ENCODE measurements at regions not wholly inside any gene's neighbourhood (a gene's known extent, or its start where the extent isn't known, plus 50 kb on each side); places are given as distances from the start of the nearest gene placed in this dataset.

DNA sequence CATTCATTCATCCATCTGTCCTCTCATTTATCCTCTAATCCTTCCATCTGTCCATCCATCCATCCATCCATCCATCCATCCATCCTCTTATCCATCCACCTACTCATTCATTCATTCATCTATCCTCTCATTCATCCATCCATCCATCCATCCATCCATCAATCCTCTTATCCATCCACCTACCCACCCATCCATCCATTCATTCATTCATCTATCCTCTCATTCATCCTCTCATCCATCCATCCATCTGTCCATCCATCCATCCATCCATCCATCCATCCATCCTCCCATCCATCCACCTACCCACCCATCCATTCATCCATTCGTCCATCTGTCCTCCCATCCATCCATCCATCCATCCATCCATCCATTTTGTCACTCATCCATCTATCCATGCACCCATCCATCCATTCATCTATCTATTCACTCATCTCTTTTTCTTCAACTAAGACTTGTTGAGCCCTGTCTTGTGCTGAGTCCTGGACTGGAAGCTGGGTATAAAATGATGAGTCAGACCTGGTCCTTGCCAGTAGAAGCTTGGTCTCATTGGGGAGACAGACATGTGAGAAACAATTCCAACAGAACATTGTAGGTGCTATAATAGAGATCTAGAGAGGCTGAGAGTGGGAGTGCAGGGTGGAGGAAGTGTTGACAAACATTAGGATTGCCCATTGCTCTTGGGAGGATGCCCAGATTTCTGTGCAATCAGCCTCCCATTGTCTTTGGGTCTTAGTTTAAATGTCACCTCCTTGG is 55.0 kb upstream of the IER5L start:
- WGBS (ENCODE audit: insufficient coverage, low coverage, low lambda C conversion rate, missing lambda C conversion rate) = 15% methylated on average over 1 of the region's 1 CpG
- DNase-seq = no peak

DNA sequence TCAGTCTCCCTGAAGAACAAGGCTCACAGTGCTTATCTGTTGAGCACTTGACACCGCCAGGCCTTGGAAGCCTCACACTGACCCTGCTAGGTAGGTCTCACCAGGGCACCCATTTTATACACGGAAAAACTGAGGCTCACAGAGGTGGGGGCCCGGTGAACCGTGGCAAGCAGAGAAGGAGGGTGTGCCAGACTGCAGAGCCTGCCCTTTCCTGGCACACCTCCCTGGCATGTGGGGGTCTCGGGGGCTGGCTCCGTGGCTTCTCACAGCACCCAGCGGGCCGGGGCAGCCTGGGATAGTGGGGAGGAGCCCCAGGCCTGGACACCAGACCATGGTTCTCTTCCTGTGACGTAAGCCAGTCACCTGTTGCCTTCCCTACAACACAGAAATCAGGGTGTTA is 53.7 kb upstream of the IER5L start:
- ATAC-seq = no peak
- Histone ChIP-seq H3K9me3 (no peaks in the 10 kb centered on the region), H3K36me3 (no peaks in the 10 kb centered on the region), H3K27me3 (no peaks in the 10 kb centered on the region), H3K4me1 (no peaks in the 10 kb centered on the region), H3K4me3 (no peak overlapping the region), H3K27ac (no peak overlapping the region)
- no peak for TF ChIP-seq POLR2A (IDR thresholded peaks at IDR 0.05)
- TF ChIP-seq, protein P1, sequence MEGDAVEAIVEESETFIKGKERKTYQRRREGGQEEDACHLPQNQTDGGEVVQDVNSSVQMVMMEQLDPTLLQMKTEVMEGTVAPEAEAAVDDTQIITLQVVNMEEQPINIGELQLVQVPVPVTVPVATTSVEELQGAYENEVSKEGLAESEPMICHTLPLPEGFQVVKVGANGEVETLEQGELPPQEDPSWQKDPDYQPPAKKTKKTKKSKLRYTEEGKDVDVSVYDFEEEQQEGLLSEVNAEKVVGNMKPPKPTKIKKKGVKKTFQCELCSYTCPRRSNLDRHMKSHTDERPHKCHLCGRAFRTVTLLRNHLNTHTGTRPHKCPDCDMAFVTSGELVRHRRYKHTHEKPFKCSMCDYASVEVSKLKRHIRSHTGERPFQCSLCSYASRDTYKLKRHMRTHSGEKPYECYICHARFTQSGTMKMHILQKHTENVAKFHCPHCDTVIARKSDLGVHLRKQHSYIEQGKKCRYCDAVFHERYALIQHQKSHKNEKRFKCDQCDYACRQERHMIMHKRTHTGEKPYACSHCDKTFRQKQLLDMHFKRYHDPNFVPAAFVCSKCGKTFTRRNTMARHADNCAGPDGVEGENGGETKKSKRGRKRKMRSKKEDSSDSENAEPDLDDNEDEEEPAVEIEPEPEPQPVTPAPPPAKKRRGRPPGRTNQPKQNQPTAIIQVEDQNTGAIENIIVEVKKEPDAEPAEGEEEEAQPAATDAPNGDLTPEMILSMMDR (IDR thresholded peaks at IDR 0.05) = no peak
- WGBS (ENCODE audit: insufficient coverage, low coverage, low lambda C conversion rate, missing lambda C conversion rate) = no CpG with 5 or more reads among the region's 9 CpGs
- intact Hi-C loops (cut with DNase I) = no loop called here
- DNase-seq = peak in 1 of 3 donors; percentile 47

More for the DNA sequence above, 55.0 kb upstream of the IER5L start:
- Histone ChIP-seq H3K36me3 (no peaks in the 10 kb centered on the region), H3K27me3 (no peaks in the 10 kb centered on the region), H3K4me1 (no peaks in the 10 kb centered on the region), H3K4me3 (no peak overlapping the region), H3K27ac (no peak overlapping the region), H3K9me3 (no peaks in the 10 kb centered on the region)
- ATAC-seq = no peak
- intact Hi-C loops (cut with DNase I) = no loop called here
- TF ChIP-seq POLR2A (IDR thresholded peaks at IDR 0.05) = no peak
- TF ChIP-seq, protein P1 (IDR thresholded peaks at IDR 0.05) = no peak

DNA sequence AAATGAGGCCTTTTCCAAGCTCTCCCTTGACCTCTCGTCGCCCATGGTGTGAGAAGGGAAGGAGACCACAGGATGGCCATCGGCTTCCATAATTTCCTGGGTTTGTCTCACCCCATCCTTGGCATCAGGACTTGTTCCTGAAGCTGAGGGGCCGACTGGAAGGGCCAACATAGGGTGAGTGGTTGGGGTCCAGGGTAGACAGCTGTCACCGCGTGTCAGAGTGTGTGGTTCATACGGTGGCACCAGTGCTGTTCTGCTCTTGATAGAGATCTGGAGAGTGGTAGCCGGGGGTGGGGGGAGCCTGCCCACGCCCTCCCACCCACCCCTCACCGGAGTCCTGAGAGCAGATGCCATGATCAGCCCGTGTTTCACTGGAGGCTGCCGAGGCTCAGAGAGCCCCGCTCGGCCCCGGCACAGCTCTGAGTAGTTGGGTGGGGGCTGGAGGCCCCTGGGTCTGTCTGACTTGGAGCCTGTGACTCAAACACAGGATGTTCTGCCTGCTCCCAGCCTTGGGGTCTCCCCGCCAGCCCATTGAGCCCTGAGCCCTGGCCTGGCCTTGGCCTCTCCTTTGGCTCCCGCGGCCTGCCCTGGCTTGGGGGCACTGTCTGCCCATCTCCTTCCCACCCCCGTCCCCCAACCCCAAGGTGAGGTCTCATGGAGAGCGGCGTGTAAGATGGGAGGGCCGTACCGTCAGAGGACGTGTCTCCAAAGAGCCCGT is 53.1 kb upstream of the IER5L start:
- Histone ChIP-seq H3K27me3 (no peaks in the 10 kb centered on the region), H3K27ac (no peak overlapping the region), H3K36me3 (no peaks in the 10 kb centered on the region), H3K4me1 (no peaks in the 10 kb centered on the region), H3K4me3 (no peak overlapping the region), H3K9me3 (no peaks in the 10 kb centered on the region)
- intact Hi-C loops (cut with DNase I) = no loop called here
- WGBS (ENCODE audit: insufficient coverage, low coverage, low lambda C conversion rate, missing lambda C conversion rate) = 83% methylated on average over 1 of the region's 25 CpGs
- ATAC-seq = no peak
- peak in 1 of 3 donors; percentile 49 for DNase-seq
- TF ChIP-seq, protein P1 (IDR thresholded peaks at IDR 0.05) = no peak
- no peak for TF ChIP-seq POLR2A (IDR thresholded peaks at IDR 0.05)

DNA sequence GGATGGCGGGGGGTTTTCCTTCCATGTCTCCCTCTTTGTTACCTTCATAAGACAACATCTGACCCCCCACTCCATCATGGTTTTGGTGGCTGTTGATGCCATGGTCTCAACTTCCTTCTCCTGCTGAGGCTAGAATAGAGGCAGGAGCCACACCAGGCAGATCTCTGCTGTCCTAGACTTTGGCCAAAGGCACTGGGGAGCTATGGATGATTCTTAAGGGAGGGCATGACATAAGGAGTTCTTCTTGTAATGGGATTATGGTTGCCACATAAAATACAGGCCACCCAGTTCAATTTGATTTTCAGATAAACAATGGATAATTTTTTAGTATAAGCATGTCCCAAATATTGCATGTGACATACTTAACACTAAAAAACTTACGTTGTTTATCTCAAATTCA is 52.2 kb upstream of the IER5L start:
- WGBS (ENCODE audit: insufficient coverage, low coverage, low lambda C conversion rate, missing lambda C conversion rate) = 69% methylated on average over 1 of the region's 2 CpGs
- ATAC-seq (no peak), DNase-seq (no peak)
- no peak overlapping the region for H3K27ac ChIP-seq
- no peaks in the 10 kb centered on the region for H3K36me3 ChIP-seq
- H3K4me1 ChIP-seq = no peaks in the 10 kb centered on the region
- no peaks in the 10 kb centered on the region for H3K27me3 ChIP-seq
- no peak overlapping the region for H3K4me3 ChIP-seq
- intact Hi-C loops (cut with DNase I) = no loop called here
- TF ChIP-seq, protein P1 (IDR thresholded peaks at IDR 0.05) = no peak
- TF ChIP-seq POLR2A (IDR thresholded peaks at IDR 0.05) = no peak
- no peaks in the 10 kb centered on the region for H3K9me3 ChIP-seq

Small RNAs in the stretch of these regions (small RNA-seq; reads per million reads assigned to genes)
- 0 reads per million in 2 experiments for gene AL353803.5
- gene RN7SL159P = 0 reads per million in 2 experiments
